Hypothalamus (tissue), 51 donors: ENCODE measurements at regions not wholly inside any gene's neighbourhood (a gene's known extent, or its start where the extent isn't known, plus 50 kb on each side); places are given as distances from the start of the nearest gene placed in this dataset.
"Not testable (repeated sequence)": the region's sequence is repeated elsewhere in the genome, so short reads cannot be mapped to it uniquely, and the experiment has no call there.

ENCODE experiments used
- DNase-seq, 51 donors: peaks; one replicate each; lab custom pipeline; 2025; lab: John Stamatoyannopoulos, UW

DNA sequence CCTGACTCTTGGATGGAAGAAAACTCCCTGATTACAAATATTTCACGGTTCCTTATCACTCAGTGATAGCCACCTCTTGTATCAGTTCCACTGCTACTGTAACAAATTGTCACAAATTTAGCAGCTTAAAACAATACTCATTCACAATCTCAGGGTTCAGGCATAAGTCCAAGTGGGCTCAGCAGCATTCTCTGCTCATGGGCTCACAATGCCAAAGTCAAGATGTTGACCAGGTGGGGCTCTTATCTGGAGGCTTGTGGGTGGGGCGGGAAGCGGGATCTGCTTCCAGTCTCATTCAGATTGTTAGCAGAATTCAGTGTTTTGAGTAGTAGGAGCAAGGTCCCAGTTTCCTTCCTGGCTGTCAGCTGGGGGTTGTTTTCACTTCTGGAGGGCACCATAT is 137.3 kb upstream of the FAM78B start:
- DNase-seq: no peak

DNA sequence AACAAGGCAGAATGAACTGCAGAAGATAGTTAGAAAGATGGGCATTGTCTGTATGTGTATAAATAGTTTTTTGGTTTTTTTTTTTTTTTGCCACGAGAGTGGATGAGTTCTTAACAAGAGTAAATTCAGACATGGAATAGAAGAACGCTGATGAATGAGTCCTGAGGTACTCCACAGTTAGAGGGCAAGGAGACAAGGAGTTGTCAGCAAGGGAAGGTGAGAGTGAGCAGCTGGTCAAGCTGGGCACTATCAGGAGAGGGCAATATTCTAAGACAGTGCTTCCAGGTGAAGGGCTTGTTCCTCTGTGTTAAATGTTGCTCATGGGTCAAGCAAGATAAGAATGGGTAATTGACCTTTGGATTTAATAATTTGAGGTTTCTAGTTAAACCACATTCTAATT is 138.6 kb upstream of the FAM78B start:
- DNase-seq: no peak

GRCh38 chr1:166307261-166308188 is 140.7 kb upstream of the FAM78B start:
- DNase-seq: no peak

DNA sequence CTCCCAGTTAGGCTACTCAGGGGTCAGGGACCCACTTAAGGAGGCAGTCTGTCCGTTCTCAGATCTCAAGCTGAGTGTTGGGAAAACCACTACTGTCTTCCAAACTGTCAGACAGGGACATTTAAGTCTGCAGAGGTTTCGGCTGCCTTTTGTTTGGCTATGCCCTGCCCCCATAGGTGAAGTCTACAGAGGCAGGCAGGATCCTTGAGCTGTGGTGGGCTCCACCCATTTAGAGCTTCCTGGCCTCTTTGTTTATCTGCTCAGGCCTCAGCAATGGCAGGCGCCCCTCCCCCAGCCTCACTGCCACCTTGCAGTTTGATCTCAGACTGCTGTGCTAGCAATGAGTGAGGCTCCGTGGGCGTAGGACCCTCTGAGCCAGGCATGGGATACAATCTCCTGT is 149.5 kb upstream of the FAM78B start:
- DNase-seq: not testable (repeated sequence)

DNA sequence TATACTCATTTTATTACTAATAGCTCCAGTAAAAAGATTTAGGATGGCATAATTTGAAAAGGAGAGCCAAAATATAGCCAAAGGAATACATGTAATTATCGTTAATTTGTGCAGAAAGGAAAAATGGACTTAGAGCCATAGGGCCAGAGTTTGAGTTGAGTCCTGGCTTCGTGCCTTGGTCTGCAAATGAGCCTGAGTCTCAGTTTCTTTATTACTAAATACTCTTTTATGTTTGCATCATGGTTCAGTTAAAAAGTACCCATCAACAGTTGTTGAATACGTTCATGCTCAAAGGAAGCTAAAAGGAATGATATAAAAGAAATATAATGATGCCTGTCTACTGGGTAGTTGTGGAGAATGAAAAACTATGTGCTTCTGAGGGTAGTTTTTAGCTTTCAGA is 155.7 kb upstream of the FAM78B start:
- no peak for DNase-seq

- DNase-seq: no peak
Measured at GRCh38 chr1:166327886-166328285, 161.1 kb upstream of the FAM78B start.

DNA sequence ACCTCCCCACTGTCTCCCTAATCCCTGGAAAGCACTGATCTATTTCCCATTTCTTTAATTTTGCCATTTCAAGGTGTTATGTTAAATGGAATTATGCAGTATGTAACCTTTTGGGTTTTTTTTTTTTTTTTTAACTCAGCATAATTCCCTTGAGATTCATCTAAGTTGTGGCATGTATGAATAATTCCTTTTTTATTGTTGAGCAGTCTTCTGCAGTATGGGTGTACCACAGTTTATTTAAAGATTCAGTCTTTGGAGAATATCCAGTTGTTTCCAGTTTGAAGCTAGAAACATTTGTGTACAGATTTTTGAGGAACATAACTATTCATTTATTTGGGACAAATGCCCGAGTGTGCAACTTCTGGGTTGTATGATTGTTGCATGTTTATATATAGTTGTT is 162.2 kb upstream of the FAM78B start:
- DNase-seq: no peak

- DNase-seq: no peak
Measured at GRCh38 chr1:166330096-166330495, 163.3 kb upstream of the FAM78B start.

DNA sequence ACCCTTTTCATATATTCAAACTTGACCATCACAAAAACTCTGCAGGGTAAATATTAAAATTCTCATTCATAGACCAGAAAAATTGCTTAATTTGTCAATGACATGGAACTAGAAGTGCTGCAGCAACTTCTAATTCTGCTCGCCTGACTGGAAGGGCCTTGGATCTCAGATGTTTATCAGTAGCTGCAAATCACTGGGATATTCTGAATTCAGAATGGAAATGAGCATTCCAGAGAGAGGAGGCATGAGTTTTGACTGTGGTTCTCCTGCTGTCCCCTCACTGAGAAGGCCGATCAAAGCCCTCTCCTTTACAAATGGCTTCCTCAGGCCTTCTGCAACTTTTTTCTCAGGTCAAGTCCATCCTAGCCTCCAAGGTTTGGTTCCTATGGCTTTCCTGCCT is 171.3 kb upstream of the FAM78B start:
- DNase-seq: no peak

- no peak for DNase-seq
Measured at GRCh38 chr1:166340709-166341108, 173.9 kb upstream of the FAM78B start.

DNA sequence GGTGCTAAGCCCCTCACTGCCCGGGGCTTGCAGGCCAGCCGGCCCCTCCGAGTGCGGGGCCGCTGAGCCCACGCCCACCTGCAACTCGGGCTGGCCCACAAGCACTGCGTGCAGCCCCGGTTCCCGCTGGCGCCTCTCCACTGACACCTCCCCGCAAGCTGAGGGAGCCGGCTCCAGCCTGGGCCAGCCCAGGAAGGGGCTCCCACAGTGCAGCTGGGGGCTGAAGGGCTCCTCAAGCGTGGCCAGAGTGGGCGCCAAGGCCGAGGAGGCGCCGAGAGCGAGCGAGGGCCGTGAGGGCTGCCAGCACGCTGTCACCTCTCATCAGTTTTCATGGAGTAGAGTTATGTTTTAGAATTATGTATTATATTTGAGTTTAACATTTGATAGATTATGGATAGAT is 176.5 kb upstream of the FAM78B start:
- DNase-seq: no peak

DNA sequence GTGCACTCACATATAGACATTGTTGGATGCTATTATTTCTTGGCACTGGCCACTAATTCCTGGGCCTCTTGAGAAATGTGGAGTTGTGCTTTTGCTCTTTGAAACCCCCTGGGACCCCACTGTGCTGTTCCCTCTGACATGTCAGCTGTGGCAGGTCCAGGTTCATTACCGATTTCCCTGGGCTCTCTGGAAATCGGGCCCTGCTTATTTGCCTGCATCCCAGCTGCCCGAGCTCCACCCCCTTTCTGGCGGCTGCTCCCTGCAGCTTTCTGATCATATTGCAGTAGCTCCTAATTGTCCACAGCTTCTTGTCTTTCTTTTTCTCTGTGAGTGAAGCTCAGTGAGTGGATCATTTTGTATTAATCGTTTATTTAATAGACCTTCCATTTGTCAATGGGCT is 183.7 kb upstream of the FAM78B start:
- DNase-seq: peak in 1 of 51 donors; percentile 1

DNA sequence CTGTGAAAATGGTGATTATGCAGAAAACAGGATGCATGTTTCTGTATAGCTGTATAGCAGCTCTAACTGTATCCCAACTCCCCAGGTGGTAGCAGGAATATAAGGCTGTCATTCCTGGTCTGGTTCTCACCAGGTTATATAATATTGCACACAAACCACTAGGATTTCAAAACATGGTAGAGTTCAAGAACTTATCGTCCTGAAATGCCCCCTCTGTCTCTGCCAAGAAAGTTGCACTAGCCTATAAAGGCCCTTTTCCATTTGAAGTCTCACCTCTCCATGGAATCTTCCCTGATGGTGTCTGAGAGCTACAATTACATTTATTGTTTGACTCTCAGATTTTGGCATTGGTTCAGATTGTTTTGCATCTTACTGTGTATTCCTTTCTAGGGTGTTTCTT is 184.9 kb upstream of the FAM78B start:
- DNase-seq: no peak

DNA sequence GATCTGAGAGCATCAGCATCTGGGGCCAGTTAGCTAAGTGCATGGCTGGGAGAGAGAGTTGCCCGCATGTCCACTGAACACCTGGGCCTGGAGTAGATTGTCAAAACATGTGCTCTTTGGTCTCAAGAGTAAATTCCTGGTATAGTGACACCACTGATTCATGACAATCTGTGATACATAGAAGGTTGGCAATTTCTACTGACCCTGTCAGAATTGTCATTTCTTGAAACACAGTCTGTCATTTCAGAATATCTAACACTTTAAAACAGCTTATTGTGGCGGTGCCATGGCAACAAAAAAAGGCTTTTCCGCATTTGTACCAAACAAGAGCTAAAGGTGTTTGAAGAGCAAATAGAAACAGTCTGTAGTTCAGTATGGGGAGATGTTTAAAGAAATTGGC is 186.4 kb upstream of the FAM78B start:
- no peak for DNase-seq

DNA sequence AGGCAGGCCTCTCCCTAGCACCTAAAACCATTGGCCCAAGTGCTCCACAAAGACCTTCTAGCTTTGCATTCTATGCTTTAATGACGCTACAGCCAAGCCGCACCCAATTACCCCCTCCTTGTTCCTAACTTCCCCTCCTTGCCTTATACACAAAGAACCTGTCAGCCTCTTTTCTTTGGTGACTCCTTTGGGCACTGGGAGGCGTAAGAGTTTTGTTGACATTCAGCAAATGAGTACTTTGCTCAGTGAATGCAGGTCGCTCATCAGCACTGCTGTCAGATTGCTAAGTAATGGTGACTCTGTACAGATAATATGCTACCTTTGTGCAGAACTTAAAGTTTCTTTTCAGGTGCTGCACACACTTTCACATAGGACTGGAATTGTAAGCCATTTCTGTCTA is 187.6 kb upstream of the FAM78B start:
- DNase-seq: no peak

DNA sequence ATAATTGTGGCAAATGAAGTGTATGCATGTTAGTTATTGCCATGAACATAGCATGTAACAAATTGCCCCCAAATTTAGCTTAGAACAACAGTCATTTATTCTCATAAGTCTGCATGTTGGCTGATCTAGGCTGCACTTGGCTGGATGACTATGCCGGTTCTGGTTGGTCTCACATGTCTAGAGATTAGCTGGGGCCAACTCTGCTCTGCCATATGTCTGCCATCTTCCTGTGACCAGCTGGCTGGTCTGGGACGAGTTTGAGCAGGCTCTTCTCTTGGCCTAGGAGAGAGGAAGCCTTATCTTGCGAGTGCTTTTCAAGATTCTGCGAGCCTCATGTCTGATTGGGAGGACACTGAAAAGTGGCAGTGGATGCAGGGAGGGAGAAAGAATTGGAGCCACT is 198.3 kb upstream of the FAM78B start:
- no peak for DNase-seq

GRCh38 chr1:166368030-166368429 is 201.2 kb upstream of the FAM78B start:
- no peak for DNase-seq

GRCh38 chr1:166377896-166378295 is 211.1 kb upstream of the FAM78B start:
- DNase-seq: no peak

DNA sequence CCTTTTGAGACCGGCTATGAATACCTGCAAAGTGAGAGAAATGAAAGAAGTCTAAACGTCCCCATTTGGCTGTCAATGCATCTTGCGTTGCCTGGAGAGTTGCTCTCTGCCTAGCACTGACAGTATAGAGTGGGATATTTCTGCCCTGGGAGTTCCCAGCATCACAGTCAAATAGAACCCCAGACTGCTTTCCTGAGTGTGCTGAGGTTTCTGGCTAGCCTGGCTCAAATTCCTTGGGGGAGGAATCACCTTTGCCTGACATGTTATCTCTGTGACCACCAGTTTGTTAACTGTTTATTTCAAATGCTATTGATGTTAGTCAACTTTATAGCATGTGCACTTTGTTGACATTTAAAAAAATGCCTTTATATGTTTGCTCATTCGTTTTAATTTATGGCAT is 212.0 kb upstream of the FAM78B start:
- DNase-seq: no peak

DNA sequence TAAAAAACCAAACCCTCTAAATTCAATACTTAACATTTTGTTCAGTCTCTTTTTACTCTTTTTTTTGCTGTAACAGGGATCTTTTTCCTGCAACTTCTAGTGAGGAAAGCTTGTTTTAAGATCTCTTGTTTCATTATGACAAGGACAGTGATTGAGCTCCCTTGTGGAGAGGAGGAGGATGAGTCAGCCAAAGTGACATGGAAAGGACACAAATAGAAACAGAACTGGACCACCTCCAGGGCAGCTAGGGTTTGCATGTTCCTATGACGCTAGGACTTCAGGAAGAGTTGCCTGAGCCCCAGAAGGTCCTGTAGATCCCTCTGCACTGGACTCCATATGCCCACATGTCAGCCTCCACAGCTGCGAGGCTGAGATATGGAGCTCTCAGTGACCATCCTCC is 212.6 kb upstream of the FAM78B start:
- DNase-seq: no peak

DNA sequence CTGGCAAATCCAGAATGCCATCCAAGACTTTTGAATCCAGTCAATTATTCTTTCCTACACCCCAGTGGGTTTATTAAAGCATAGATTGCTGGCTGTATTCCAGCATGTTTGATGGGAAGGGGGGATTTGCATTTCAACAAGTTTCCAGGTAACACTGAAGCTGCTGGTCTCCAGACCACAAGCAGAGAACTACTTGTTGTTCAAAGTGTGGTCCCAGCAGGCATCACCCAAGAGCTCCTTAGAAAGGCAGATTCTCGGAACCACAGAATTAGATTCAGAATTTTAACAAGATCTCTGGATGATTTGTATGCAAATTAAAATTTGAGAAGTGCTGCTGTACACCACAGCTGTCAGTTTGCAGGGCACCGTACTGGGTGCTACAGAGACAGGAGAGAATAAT is 216.3 kb upstream of the FAM78B start:
- DNase-seq: no peak

GRCh38 chr1:166383635-166384346 is 217.0 kb upstream of the FAM78B start:
- DNase-seq: no peak
